GM19438 (cell line): ENCODE measurements at regions not wholly inside any gene's neighbourhood (a gene's known extent, or its start where the extent isn't known, plus 50 kb on each side); places are given as distances from the start of the nearest gene placed in this dataset.
"Not testable (repeated sequence)": the region's sequence is repeated elsewhere in the genome, so short reads cannot be mapped to it uniquely, and the experiment has no call there.

Source experiments
- ATAC-seq: cut with Tn5 transposase; IDR thresholded peaks from one replicate; pipeline ENCODE4 v1.9.1; 2021; ENCODE audit warnings: low read depth; ENCODE audit not compliant: unreplicated experiment

- no peak for ATAC-seq
These were observed 91.8 kb upstream of the F13A1 start for GRCh38 chr6:6412221-6412620.

- no peak for ATAC-seq
These were observed 92.2 kb upstream of the F13A1 start for GRCh38 chr6:6412700-6413099.

GRCh38 chr6:6414931-6415330 lies 94.5 kb upstream of the F13A1 start:
- no peak for ATAC-seq

- ATAC-seq, result no peak
These were observed 97.0 kb upstream of the F13A1 start for GRCh38 chr6:6417475-6417874.

GRCh38 chr6:6418421-6418820 lies 98.0 kb upstream of the F13A1 start:
- no peak for ATAC-seq

- no peak for ATAC-seq
These were observed 99.6 kb upstream of the F13A1 start for GRCh38 chr6:6420107-6420506.

GRCh38 chr6:6434151-6434550 lies 113.7 kb upstream of the F13A1 start:
- no peak for ATAC-seq

- no peak for ATAC-seq
These were observed 114.3 kb upstream of the F13A1 start for GRCh38 chr6:6434723-6435122.

GRCh38 chr6:6436366-6436765 lies 115.9 kb upstream of the F13A1 start:
- ATAC-seq, result no peak

GRCh38 chr6:6436946-6437345 lies 116.5 kb upstream of the F13A1 start:
- no peak for ATAC-seq

- no peak for ATAC-seq
These were observed 117.8 kb upstream of the F13A1 start for GRCh38 chr6:6438286-6438685.

- ATAC-seq, result no peak
These were observed 119.3 kb upstream of the F13A1 start for GRCh38 chr6:6439778-6440177.

GRCh38 chr6:6452002-6452401 lies 131.5 kb upstream of the F13A1 start:
- no peak for ATAC-seq

GRCh38 chr6:6453186-6453585 lies 132.7 kb upstream of the F13A1 start:
- no peak for ATAC-seq

GRCh38 chr6:6455272-6455671 lies 133.2 kb upstream of the LY86 start:
- ATAC-seq, result no peak

- no peak for ATAC-seq
These were observed 130.3 kb upstream of the LY86 start for GRCh38 chr6:6458172-6458571.

GRCh38 chr6:6459963-6460362 lies 128.6 kb upstream of the LY86 start:
- ATAC-seq, result not testable (repeated sequence)

- ATAC-seq, result no peak
These were observed 128.1 kb upstream of the LY86 start for GRCh38 chr6:6460416-6460815.

- no peak for ATAC-seq
These were observed 127.4 kb upstream of the LY86 start for GRCh38 chr6:6461138-6461537.

- no peak for ATAC-seq
These were observed 121.4 kb upstream of the LY86 start for GRCh38 chr6:6466967-6467761.

GRCh38 chr6:6469074-6469473 lies 119.4 kb upstream of the LY86 start:
- no peak for ATAC-seq

- ATAC-seq, result no peak
These were observed 118.4 kb upstream of the LY86 start for GRCh38 chr6:6470123-6470522.

- no peak for ATAC-seq
These were observed 117.2 kb upstream of the LY86 start for GRCh38 chr6:6471276-6471675.
